Gastrocnemius medialis (tissue), 4 donors: ENCODE measurements at regions not wholly inside any gene's neighbourhood (a gene's known extent, or its start where the extent isn't known, plus 50 kb on each side); places are given as distances from the start of the nearest gene placed in this dataset.

ENCODE experiments used
- CTCF ChIP-seq, 5 experiments: fragments of 450-650 bp in 3 of 5; fragments of 200-600 bp in 2 of 5; sonication (generic) in 2 of 5; IDR thresholded peaks in 4 of 5; conservative IDR thresholded peaks in 1 of 5; 1 replicate in 4 of 5; 2 replicates in 1 of 5; pipeline ENCODE4 v1.5.1; 2016 to 2019; ENCODE audit warnings: antibody characterized with exemption in 5 of 5, mild to moderate bottlenecking in 3 of 5, moderate library complexity in 3 of 5
- POLR2A ChIP-seq, 2 donors: fragments of 450-650 bp; IDR thresholded peaks; one replicate each; pipeline ENCODE4 v1.6.1; 2017; ENCODE audit warnings: antibody characterized with exemption in 2 of 2, mild to moderate bottlenecking in 2 of 2, moderate library complexity in 2 of 2

DNA sequence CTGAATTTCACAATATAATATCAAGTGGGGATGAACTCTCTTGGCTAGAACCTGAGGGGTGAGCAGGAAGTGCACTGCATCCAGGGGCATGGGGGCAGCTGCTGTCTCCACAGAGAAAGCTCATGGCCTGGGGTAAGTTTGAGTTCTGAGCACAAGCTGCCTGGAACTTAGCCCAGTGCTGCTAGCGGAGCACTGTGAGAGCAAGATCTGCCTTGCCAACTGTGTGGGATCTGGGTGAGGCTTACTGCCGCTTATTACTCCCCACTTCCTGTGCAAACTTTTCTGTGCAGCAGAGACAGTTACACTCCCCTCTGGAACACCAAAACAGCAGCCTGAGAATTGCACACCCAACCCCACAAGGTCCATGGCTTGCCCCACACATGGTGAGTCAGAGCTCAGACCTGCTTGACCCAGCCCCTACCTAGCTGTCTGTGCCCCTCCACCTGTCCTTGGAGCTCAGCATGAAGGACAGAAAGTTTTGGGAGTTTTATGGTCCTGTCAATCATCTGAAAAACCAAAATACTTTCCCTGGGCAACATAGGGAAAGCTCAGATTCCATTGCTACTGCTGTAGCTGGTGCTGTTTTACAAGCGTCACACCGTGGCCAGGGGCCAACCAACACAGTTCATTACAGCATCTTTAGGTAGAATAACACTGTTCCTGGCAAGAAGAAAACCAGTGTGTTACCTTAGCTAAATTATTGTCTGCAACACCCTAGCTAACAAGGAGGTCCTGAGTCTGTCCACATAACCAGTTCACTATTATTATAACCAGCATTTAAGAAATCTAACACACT lies 762.1 kb upstream of the NEGR1 start:
- TF ChIP-seq POLR2A (IDR thresholded peaks at IDR 0.05) = no peak
- TF ChIP-seq CTCF (IDR thresholded peaks at IDR 0.05 in 4 of 5, conservative IDR thresholded peaks at IDR 0.05 in 1 of 5) = no peak
